NCI-H2196 (cell line): ENCODE measurements at regions not wholly inside any gene's neighbourhood (a gene's known extent, or its start where the extent isn't known, plus 50 kb on each side); places are given as distances from the start of the nearest gene placed in this dataset.

Experiments
- DNase-seq: peaks from one replicate; lab custom pipeline; 2025; ENCODE audit not compliant: unreplicated experiment; lab: John Stamatoyannopoulos, UW

- no peak for DNase-seq
Observed at GRCh38 chr10:125348536-125348935, 188.2 kb upstream of the CTBP2 start.

GRCh38 chr10:125344573-125345171 is 184.3 kb upstream of the CTBP2 start:
- no peak for DNase-seq

GRCh38 chr10:125343983-125344382 is 183.6 kb upstream of the CTBP2 start:
- DNase-seq: no peak

- no peak for DNase-seq
Observed at GRCh38 chr10:125343118-125343925, 183.0 kb upstream of the CTBP2 start.

- no peak for DNase-seq
Observed at GRCh38 chr10:125341611-125342010, 181.2 kb upstream of the CTBP2 start.

- no peak for DNase-seq
Observed at GRCh38 chr10:125340903-125341302, 180.5 kb upstream of the CTBP2 start.

- DNase-seq: no peak
Observed at GRCh38 chr10:125337510-125337909, 177.1 kb upstream of the CTBP2 start.

- DNase-seq: no peak
Observed at GRCh38 chr10:125334545-125334944, 174.2 kb upstream of the CTBP2 start.

- no peak for DNase-seq
Observed at GRCh38 chr10:125333769-125334168, 173.4 kb upstream of the CTBP2 start.

- DNase-seq: no peak
Observed at GRCh38 chr10:125333209-125333591, 172.8 kb upstream of the CTBP2 start.

GRCh38 chr10:125332548-125333208 is 172.3 kb upstream of the CTBP2 start:
- DNase-seq: no peak

- no peak for DNase-seq
Observed at GRCh38 chr10:125331056-125331455, 170.7 kb upstream of the CTBP2 start.

GRCh38 chr10:125329056-125329455 is 168.7 kb upstream of the CTBP2 start:
- DNase-seq: no peak

GRCh38 chr10:125325326-125325725 is 165.0 kb upstream of the CTBP2 start:
- DNase-seq: no peak

- no peak for DNase-seq
Observed at GRCh38 chr10:125316436-125316835, 156.1 kb upstream of the CTBP2 start.

- DNase-seq: no peak
Observed at GRCh38 chr10:125300937-125301336, 140.6 kb upstream of the CTBP2 start.

GRCh38 chr10:125299461-125299860 is 139.1 kb upstream of the CTBP2 start:
- no peak for DNase-seq

GRCh38 chr10:125296598-125296997 is 136.2 kb upstream of the CTBP2 start:
- DNase-seq: no peak

- DNase-seq: peak; percentile 5
Observed at GRCh38 chr10:125294109-125294508, 133.7 kb upstream of the CTBP2 start.

GRCh38 chr10:125291836-125292235 is 131.5 kb upstream of the CTBP2 start:
- DNase-seq: no peak

- no peak for DNase-seq
Observed at GRCh38 chr10:125289461-125289860, 129.1 kb upstream of the CTBP2 start.
